DOHH2 (cell line): ENCODE measurements at regions not wholly inside any gene's neighbourhood (a gene's known extent, or its start where the extent isn't known, plus 50 kb on each side); places are given as distances from the start of the nearest gene placed in this dataset.

Source experiments
- H3F3A ChIP-seq: fragments of 200-600 bp; sonication (generic), shearing (Covaris generic); 2 replicates; pipeline ENCODE4 v1.6.0; 2016; ENCODE audit warnings: antibody characterized with exemption, mild to moderate bottlenecking; ENCODE audit not compliant: control insufficient read depth, insufficient read depth
- H3K27ac ChIP-seq: fragments of 200-600 bp; sonication (generic); 2 replicates; pipeline ENCODE4 v1.5.1; 2014; ENCODE audit warnings: low read depth, mild to moderate bottlenecking, low read length, moderate library complexity
- H3K27me3 ChIP-seq: fragments of 200-600 bp; sonication (generic); 2 replicates; pipeline ENCODE4 v1.6.1; 2014; ENCODE audit warnings: mild to moderate bottlenecking, low read length, mixed read lengths; ENCODE audit not compliant: control insufficient read depth
- H3K36me3 ChIP-seq: fragments of 200-600 bp; sonication (generic); 2 replicates; pipeline ENCODE4 v1.6.1; 2014; ENCODE audit warnings: mild to moderate bottlenecking, low read length, moderate library complexity, mixed read lengths; ENCODE audit not compliant: control insufficient read depth
- H3K4me1 ChIP-seq: fragments of 200-600 bp; sonication (generic); 2 replicates; pipeline ENCODE4 v1.6.1; 2014; ENCODE audit warnings: mild to moderate bottlenecking, low read length, mixed read lengths; ENCODE audit not compliant: control insufficient read depth
- H3K4me2 ChIP-seq: fragments of 200-600 bp; sonication (generic); 2 replicates; pipeline ENCODE4 v1.6.0; 2014; ENCODE audit warnings: mild to moderate bottlenecking, low read length, moderate library complexity
- H3K4me3 ChIP-seq: fragments of 200-600 bp; sonication (generic); 2 replicates; pipeline ENCODE4 v1.5.1; 2014; ENCODE audit warnings: mild to moderate bottlenecking, low read length, mixed read lengths
- H3K79me2 ChIP-seq: fragments of 200-600 bp; sonication (generic); 2 replicates; pipeline ENCODE4 v1.6.1; 2014; ENCODE audit warnings: mild to moderate bottlenecking, low read length, mixed read lengths; ENCODE audit not compliant: control insufficient read depth
- H3K9me2 ChIP-seq: fragments of 200-600 bp; sonication (generic); replicated peaks from 2 replicates; pipeline ENCODE4 v1.6.1; 2014; ENCODE audit warnings: mild to moderate bottlenecking, low read length, mixed read lengths; ENCODE audit not compliant: control insufficient read depth
- H3K9me3 ChIP-seq: fragments of 200-600 bp; sonication (generic); 2 replicates; pipeline ENCODE4 v1.6.1; 2014; ENCODE audit warnings: antibody characterized with exemption, low read length, mixed read lengths; ENCODE audit not compliant: control insufficient read depth, insufficient read depth
- H4K20me1 ChIP-seq: fragments of 200-600 bp; sonication (generic); 2 replicates; pipeline ENCODE4 v1.6.0; 2014; ENCODE audit warnings: low read depth, mild to moderate bottlenecking, antibody characterized with exemption, low read length, moderate library complexity; ENCODE audit not compliant: control insufficient read depth, insufficient read depth
- CTCF ChIP-seq: fragments of 200-600 bp; sonication (generic); IDR thresholded peaks from one replicate; pipeline ENCODE4 v1.5.1; 2014; ENCODE audit warnings: antibody characterized with exemption, mild to moderate bottlenecking, low read depth, low read length; ENCODE audit not compliant: poor library complexity, severe bottlenecking
- EZH2phosphoT487 ChIP-seq: fragments of 200-600 bp; sonication (generic); IDR thresholded peaks from 2 replicates; pipeline ENCODE4 v1.6.1; 2017; ENCODE audit warnings: borderline replicate concordance, mild to moderate bottlenecking, antibody characterized with exemption, low read length, moderate library complexity, mixed read lengths

GRCh38 chrX:42220666-42221065 is 297.3 kb upstream of the CASK start:
- no peaks in the 10 kb centered on the region for H3F3A ChIP-seq
- no peaks in the 10 kb centered on the region for H3K27me3 ChIP-seq
- no peaks in the 10 kb centered on the region for H3K4me1 ChIP-seq
- H4K20me1 ChIP-seq, result no peaks in the 10 kb centered on the region
- no peaks in the 10 kb centered on the region for H3K9me3 ChIP-seq
- H3K27ac ChIP-seq, result no peak overlapping the region
- no peaks in the 10 kb centered on the region for H3K9me2 ChIP-seq
- H3K36me3 ChIP-seq, result no peaks in the 10 kb centered on the region
- TF ChIP-seq CTCF (no peak), EZH2phosphoT487 (no peak)
- no peak overlapping the region for H3K4me2 ChIP-seq
- H3K79me2 ChIP-seq, result no peaks in the 10 kb centered on the region
- no peak overlapping the region for H3K4me3 ChIP-seq

- H3K27ac ChIP-seq, result no peak overlapping the region
- H3K27me3 ChIP-seq, result no peaks in the 10 kb centered on the region
- H3K36me3 ChIP-seq, result no peaks in the 10 kb centered on the region
- no peaks in the 10 kb centered on the region for H3K9me3 ChIP-seq
- no peaks in the 10 kb centered on the region for H3K4me1 ChIP-seq
- H3F3A ChIP-seq, result no peaks in the 10 kb centered on the region
- H4K20me1 ChIP-seq, result no peaks in the 10 kb centered on the region
- TF ChIP-seq EZH2phosphoT487, result no peak
- TF ChIP-seq CTCF, result no peak
- no peak overlapping the region for H3K4me2 ChIP-seq
- no peaks in the 10 kb centered on the region for H3K9me2 ChIP-seq
- H3K79me2 ChIP-seq, result no peaks in the 10 kb centered on the region
- H3K4me3 ChIP-seq, result no peak overlapping the region
Observed at GRCh38 chrX:42220083-42220482, 296.7 kb upstream of the CASK start.

- Histone ChIP-seq H3K27me3 (no peaks in the 10 kb centered on the region), H3K9me3 (no peaks in the 10 kb centered on the region), H3K4me2 (no peak overlapping the region), H3K9me2 (no peaks in the 10 kb centered on the region), H3K36me3 (no peaks in the 10 kb centered on the region), H3K4me1 (no peaks in the 10 kb centered on the region), H3K27ac (no peak overlapping the region), H3K79me2 (no peaks in the 10 kb centered on the region), H4K20me1 (no peaks in the 10 kb centered on the region), H3K4me3 (no peak overlapping the region), H3F3A (no peaks in the 10 kb centered on the region)
- no peak for TF ChIP-seq EZH2phosphoT487
- TF ChIP-seq CTCF, result no peak
Observed at GRCh38 chrX:42219231-42219630, 295.9 kb upstream of the CASK start.

GRCh38 chrX:42195506-42195905 is 272.2 kb upstream of the CASK start:
- no peak overlapping the region for H3K4me2 ChIP-seq
- no peaks in the 10 kb centered on the region for H4K20me1 ChIP-seq
- H3K27ac ChIP-seq, result no peak overlapping the region
- no peaks in the 10 kb centered on the region for H3K27me3 ChIP-seq
- no peaks in the 10 kb centered on the region for H3F3A ChIP-seq
- H3K4me3 ChIP-seq, result no peak overlapping the region
- H3K9me2 ChIP-seq, result no peaks in the 10 kb centered on the region
- TF ChIP-seq EZH2phosphoT487 (no peak), CTCF (no peak)
- no peaks in the 10 kb centered on the region for H3K4me1 ChIP-seq
- no peaks in the 10 kb centered on the region for H3K36me3 ChIP-seq
- H3K79me2 ChIP-seq, result no peaks in the 10 kb centered on the region
- H3K9me3 ChIP-seq, result no peaks in the 10 kb centered on the region
